Subcutaneous abdominal adipose tissue (tissue), 5 donors: ENCODE measurements at regions not wholly inside any gene's neighbourhood (a gene's known extent, or its start where the extent isn't known, plus 50 kb on each side); places are given as distances from the start of the nearest gene placed in this dataset.

Source experiments
- H3K27ac ChIP-seq: one replicate; pipeline ENCODE4 v1.7.0; 2013; ENCODE audit warnings: low read depth, mild to moderate bottlenecking, inconsistent platforms, low read length, moderate library complexity
- H3K27me3 ChIP-seq, 5 donors: one replicate each; pipeline ENCODE4 v1.7.0; 2013; ENCODE audit warnings: low read length in 5 of 5, inconsistent platforms in 1 of 5; ENCODE audit not compliant: control insufficient read depth in 5 of 5, insufficient read depth in 4 of 5
- H3K36me3 ChIP-seq, 5 donors: one replicate each; pipeline ENCODE4 v1.7.0; 2013; ENCODE audit warnings: low read length in 5 of 5; ENCODE audit not compliant: control insufficient read depth in 5 of 5, insufficient read depth in 5 of 5
- H3K4me1 ChIP-seq, 5 donors: one replicate each; pipeline ENCODE4 v1.7.0; 2013; ENCODE audit warnings: low read length in 5 of 5, mild to moderate bottlenecking in 3 of 5, moderate library complexity in 1 of 5; ENCODE audit not compliant: control insufficient read depth in 5 of 5, insufficient read depth in 5 of 5
- H3K4me3 ChIP-seq, 5 donors: one replicate each; pipeline ENCODE4 v1.7.0; 2013; ENCODE audit warnings: low read length in 5 of 5, low read depth in 1 of 5
- H3K9ac ChIP-seq, 5 donors: one replicate each; pipeline ENCODE4 v1.7.0; 2013; ENCODE audit warnings: low read length in 5 of 5, mild to moderate bottlenecking in 4 of 5, moderate library complexity in 3 of 5
- H3K9me3 ChIP-seq, 5 donors: one replicate each; pipeline ENCODE4 v1.7.0; 2013; ENCODE audit warnings: low read length in 5 of 5; ENCODE audit not compliant: control insufficient read depth in 5 of 5
- donor health status: healthy.
- donor health status: healthy.
- donor health status: healthy.
- donor health status: healthy.
- donor health status: healthy.

GRCh38 chr9:80951675-80952074 is 737.7 kb downstream of the TLE1 start:
- H3K9ac ChIP-seq: no peak overlapping the region
- H3K4me3 ChIP-seq: no peak overlapping the region

GRCh38 chr9:80948876-80949275 is 740.5 kb downstream of the TLE1 start:
- H3K9me3 ChIP-seq: no peaks in the 10 kb centered on the region
- H3K36me3 ChIP-seq: no peaks in the 10 kb centered on the region
- no peak overlapping the region for H3K9ac ChIP-seq

More at GRCh38 chr9:80951675-80952074, 737.7 kb downstream of the TLE1 start:
- Histone ChIP-seq H3K4me1 (peaks cover 0 to 1% (median 0%) of the 10 kb centered on the region in 5 donors), H3K9me3 (no peaks in the 10 kb centered on the region), H3K27me3 (no peaks in the 10 kb centered on the region), H3K36me3 (no peaks in the 10 kb centered on the region), H3K27ac (no peak overlapping the region)

GRCh38 chr9:80948066-80948465 is 741.3 kb downstream of the TLE1 start:
- Histone ChIP-seq H3K9me3 (no peaks in the 10 kb centered on the region), H3K27me3 (no peaks in the 10 kb centered on the region), H3K27ac (no peak overlapping the region), H3K36me3 (no peaks in the 10 kb centered on the region), H3K4me1 (no peaks in the 10 kb centered on the region), H3K4me3 (no peak overlapping the region), H3K9ac (no peak overlapping the region)

More at GRCh38 chr9:80948876-80949275, 740.5 kb downstream of the TLE1 start:
- Histone ChIP-seq H3K27ac (no peak overlapping the region), H3K4me3 (no peak overlapping the region), H3K27me3 (no peaks in the 10 kb centered on the region), H3K4me1 (no peaks in the 10 kb centered on the region)

- Histone ChIP-seq H3K9ac (no peak overlapping the region), H3K27ac (no peak overlapping the region), H3K4me3 (no peak overlapping the region), H3K36me3 (no peaks in the 10 kb centered on the region), H3K9me3 (no peaks in the 10 kb centered on the region), H3K27me3 (no peaks in the 10 kb centered on the region), H3K4me1 (no peaks in the 10 kb centered on the region)
Observed at GRCh38 chr9:80946496-80947170, 742.7 kb downstream of the TLE1 start.

GRCh38 chr9:80945436-80945835 is 743.9 kb downstream of the TLE1 start:
- Histone ChIP-seq H3K27ac (no peak overlapping the region), H3K36me3 (no peaks in the 10 kb centered on the region), H3K4me3 (no peak overlapping the region), H3K9ac (no peak overlapping the region), H3K27me3 (no peaks in the 10 kb centered on the region), H3K9me3 (no peaks in the 10 kb centered on the region), H3K4me1 (no peaks in the 10 kb centered on the region)

GRCh38 chr9:80937645-80938044 is 751.7 kb downstream of the TLE1 start:
- no peaks in the 10 kb centered on the region for H3K36me3 ChIP-seq
- no peaks in the 10 kb centered on the region for H3K9me3 ChIP-seq
- H3K9ac ChIP-seq: no peak overlapping the region
- no peak overlapping the region for H3K4me3 ChIP-seq
- H3K27ac ChIP-seq: no peak overlapping the region
- H3K4me1 ChIP-seq: no peaks in the 10 kb centered on the region
- H3K27me3 ChIP-seq: no peaks in the 10 kb centered on the region

- Histone ChIP-seq H3K27ac (no peak overlapping the region), H3K9me3 (no peaks in the 10 kb centered on the region), H3K4me3 (no peak overlapping the region), H3K9ac (no peak overlapping the region), H3K36me3 (no peaks in the 10 kb centered on the region), H3K4me1 (no peaks in the 10 kb centered on the region), H3K27me3 (no peaks in the 10 kb centered on the region)
Observed at GRCh38 chr9:80934095-80934494, 755.3 kb downstream of the TLE1 start.

GRCh38 chr9:80932947-80933780 is 756.2 kb downstream of the TLE1 start:
- no peak overlapping the region for H3K4me3 ChIP-seq

GRCh38 chr9:80932181-80932580 is 757.2 kb downstream of the TLE1 start:
- Histone ChIP-seq H3K36me3 (no peaks in the 10 kb centered on the region), H3K9ac (no peak overlapping the region), H3K4me3 (no peak overlapping the region), H3K9me3 (peaks cover 0 to 6% (median 0%) of the 10 kb centered on the region in 5 donors), H3K27ac (no peak overlapping the region), H3K27me3 (no peaks in the 10 kb centered on the region), H3K4me1 (no peaks in the 10 kb centered on the region)

More at GRCh38 chr9:80932947-80933780, 756.2 kb downstream of the TLE1 start:
- peaks cover 0 to 2% (median 0%) of the 10 kb centered on the region in 5 donors for H3K9me3 ChIP-seq
- H3K27me3 ChIP-seq: no peaks in the 10 kb centered on the region
- H3K4me1 ChIP-seq: no peaks in the 10 kb centered on the region
- H3K9ac ChIP-seq: no peak overlapping the region
- no peaks in the 10 kb centered on the region for H3K36me3 ChIP-seq
- no peak overlapping the region for H3K27ac ChIP-seq

GRCh38 chr9:80931163-80931562 is 758.2 kb downstream of the TLE1 start:
- no peaks in the 10 kb centered on the region for H3K36me3 ChIP-seq
- H3K4me1 ChIP-seq: no peaks in the 10 kb centered on the region
- H3K9me3 ChIP-seq: peaks cover 0 to 6% (median 0%) of the 10 kb centered on the region in 5 donors
- no peak overlapping the region for H3K9ac ChIP-seq
- no peaks in the 10 kb centered on the region for H3K27me3 ChIP-seq
- no peak overlapping the region for H3K27ac ChIP-seq
- no peak overlapping the region for H3K4me3 ChIP-seq
